Suppressor macrophage (primary cell): ENCODE measurements at regions not wholly inside any gene's neighbourhood (a gene's known extent, or its start where the extent isn't known, plus 50 kb on each side); places are given as distances from the start of the nearest gene placed in this dataset.
"Not testable (repeated sequence)": the region's sequence is repeated elsewhere in the genome, so short reads cannot be mapped to it uniquely, and the experiment has no call there.

Source experiments
- DNase-seq, 4 experiments: peaks; one replicate each; pipeline ENCODE4 v3.0.0-alpha.2; 2020 to 2022

DNA sequence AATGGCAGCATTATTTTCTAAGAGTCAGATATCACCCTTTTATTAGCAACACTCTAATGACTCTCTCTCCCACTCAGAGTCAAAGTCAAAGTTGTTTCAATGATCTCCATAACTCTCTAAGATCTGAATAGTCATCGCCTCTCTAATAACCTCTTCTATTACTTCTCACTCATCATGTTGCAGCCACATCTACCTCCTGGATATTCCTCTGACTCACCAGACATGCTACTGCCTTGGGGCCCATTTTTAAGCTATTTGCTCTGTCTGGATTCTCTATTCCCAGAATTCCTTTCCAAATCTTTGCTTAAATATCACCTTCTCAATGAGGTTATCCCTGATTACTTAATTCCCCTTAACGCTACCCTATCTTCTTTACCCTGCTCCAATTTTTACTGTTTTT, 391.8 kb upstream of the MAGEB16 start:
- DNase-seq, result no peak

GRCh38 chrX:35416782-35417181, 381.4 kb upstream of the MAGEB16 start:
- DNase-seq, result no peak

DNA sequence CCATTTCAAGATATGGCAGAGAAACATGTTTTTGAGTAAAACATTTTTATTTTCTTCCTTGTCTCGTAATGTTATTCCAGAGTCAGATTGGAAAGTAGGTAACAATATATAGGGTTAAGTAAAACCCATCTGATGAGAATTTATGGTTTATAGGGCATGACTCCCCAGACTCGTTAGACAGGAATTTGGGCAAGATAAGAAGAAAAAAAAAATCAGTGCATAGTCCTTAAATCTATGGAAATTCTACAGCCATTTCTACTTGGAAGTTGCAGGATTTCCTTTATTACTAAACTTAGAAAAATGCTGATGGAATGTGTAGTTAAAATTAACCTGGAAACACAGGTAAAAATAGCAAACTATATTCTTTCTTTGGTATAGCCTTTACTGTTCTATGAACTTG, 366.1 kb upstream of the MAGEB16 start:
- DNase-seq, result no peak

- no peak for DNase-seq
These were observed 359.0 kb upstream of the MAGEB16 start for GRCh38 chrX:35439034-35439660.

DNA sequence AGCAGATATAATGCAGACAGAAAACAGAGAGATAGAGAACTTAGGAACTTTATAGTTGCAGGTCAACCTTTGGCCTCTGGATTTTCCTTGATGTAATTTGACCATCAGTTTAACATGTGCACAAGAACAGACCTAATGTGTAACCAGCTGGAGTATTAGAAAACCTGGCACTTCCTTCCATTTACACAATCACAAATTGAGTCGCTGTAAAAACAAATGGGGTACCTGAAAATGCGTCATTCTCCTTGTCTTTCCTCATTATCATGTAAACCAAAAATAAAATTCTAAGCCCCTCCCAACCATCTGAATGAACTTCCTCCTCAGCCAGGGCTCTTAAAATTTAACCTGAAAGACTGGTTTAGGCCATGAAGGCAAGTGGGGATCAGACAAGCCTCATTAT, 358.4 kb upstream of the MAGEB16 start:
- DNase-seq, result no peak

GRCh38 chrX:35442421-35442820, 355.7 kb upstream of the MAGEB16 start:
- no peak for DNase-seq

DNA sequence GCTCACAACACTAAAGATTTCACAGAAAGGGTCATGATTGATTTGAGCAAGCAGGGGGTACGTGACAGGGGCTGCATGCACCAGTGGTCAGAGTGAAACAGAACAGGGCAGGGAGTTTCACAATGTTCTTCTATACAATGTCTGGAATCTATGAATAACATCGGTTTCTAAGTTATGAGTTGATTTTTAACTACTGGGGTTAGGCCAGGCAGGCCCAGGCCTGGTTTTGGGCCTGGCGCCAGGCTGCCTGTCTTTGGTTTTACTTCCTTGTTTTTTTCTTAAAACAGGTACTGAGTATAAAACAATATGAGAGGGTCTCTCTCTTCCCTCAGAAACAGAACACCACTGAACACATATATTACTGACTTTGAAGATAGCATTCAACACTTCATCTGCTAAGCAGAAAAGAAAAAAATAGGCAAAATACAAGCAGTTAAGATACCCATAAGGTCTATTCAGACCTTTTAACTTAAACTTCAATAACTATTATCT, 355.0 kb upstream of the MAGEB16 start:
- DNase-seq, result not testable (repeated sequence)

DNA sequence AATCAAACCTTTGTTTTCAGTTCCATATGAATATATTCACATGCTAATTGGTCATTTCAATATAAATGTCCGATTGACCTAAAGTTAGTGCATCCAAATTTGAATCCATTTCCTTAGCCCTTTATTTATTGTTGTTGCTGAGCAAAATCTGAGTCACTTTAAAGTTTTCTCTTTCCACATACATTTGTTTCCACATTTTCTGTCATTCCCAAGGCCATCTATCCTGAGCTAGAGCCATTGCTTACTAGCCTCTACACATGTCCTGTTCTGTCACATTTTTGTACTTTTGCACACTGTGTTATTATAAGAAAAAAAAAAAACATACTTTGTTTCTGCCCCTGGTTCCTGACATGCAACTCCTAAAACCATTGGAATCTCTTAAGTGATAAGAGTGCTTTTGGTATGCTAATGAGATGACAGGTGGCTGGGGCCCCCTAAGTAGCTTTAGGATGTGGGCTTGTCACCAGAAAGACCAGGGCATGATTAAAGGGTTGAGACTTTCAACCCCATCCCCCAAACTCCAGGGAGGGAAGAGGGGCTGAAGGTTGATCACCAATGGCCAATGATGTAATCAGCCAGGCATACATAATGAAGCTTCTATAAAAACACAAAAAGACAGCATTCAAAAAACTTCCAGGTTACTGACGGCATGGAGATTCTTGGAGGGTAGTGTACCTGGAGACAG, 353.3 kb upstream of the MAGEB16 start:
- no peak for DNase-seq

DNA sequence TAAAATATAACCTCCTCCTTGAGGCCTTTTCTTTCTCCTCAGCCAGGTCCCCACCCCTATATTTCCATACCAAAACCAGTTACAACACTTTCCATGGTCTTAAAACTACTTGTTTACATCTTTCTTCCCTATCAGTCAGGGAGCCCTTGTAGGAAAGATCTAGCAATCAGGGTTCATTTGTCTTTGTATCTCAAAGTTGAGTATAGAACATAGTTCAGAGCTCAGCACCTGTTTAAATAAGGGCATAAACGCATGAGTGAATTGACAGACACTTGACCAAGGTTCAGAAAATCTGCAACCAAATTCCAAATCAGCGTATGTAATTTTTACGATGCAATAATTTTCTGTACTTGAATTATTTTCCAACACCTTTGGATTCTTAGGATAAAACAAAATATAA, 352.2 kb upstream of the MAGEB16 start:
- DNase-seq, result no peak

- no peak for DNase-seq
These were observed 341.3 kb upstream of the MAGEB16 start for GRCh38 chrX:35456891-35457290.

- DNase-seq, result no peak
These were observed 340.0 kb upstream of the MAGEB16 start for GRCh38 chrX:35458142-35458541.

DNA sequence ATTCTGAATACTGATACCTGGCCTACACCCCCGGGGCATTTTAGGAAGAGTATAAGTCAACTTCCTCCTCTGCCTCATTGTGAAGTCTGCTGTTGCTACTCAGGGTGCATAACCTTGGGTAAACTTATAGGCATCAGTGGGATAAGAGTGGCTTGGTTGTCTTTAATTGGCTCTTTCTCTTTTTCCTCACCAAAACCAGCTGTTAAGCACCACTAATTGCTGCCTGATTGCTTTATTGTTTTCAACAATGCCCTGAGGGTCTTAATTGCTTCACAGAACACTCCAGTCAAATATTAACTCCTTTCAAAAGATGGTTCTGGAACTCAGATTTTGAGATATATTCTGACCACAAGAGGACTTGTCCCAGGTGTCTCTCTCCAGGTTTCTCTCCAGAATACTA, 337.0 kb upstream of the MAGEB16 start:
- no peak for DNase-seq

DNA sequence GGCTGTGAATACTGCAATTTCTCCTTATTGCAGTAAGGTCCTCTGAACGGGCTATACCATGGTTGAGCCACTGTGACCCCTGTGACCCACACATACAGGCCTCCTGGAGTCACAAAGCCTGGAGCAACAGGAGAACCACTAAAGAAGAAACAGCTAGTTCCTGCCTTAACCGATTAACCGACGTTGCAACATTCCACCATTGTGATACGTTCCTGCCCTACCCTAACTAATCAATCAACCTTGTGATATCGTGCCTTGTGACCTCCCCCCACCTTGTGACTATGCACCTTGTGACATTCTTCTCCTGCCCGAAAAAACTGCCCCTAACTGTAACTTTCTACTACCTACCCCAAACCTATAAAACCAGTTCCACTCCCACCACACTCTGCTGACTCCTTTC, 301.5 kb upstream of the MAGEB16 start:
- DNase-seq, result not testable (repeated sequence)

DNA sequence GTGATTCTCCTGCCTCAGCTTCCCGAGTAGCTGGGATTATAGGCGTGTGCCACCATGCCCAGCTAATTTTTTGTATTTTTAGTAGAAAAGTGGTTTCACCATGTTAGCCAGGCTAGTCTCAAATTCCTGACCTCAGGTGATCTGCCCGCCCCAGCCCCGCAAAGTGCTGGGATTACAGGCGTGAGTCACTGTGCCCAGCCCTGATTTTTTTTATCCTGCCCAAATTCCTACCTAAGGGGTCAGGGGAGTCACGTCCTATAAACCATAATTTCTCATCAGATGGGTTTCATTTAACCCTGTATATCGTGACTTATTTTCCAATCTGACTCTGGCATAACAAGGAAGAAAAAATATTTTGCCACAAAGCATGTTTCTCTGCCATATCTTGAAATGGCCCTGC, 300.7 kb upstream of the MAGEB16 start:
- not testable (repeated sequence) for DNase-seq

DNA sequence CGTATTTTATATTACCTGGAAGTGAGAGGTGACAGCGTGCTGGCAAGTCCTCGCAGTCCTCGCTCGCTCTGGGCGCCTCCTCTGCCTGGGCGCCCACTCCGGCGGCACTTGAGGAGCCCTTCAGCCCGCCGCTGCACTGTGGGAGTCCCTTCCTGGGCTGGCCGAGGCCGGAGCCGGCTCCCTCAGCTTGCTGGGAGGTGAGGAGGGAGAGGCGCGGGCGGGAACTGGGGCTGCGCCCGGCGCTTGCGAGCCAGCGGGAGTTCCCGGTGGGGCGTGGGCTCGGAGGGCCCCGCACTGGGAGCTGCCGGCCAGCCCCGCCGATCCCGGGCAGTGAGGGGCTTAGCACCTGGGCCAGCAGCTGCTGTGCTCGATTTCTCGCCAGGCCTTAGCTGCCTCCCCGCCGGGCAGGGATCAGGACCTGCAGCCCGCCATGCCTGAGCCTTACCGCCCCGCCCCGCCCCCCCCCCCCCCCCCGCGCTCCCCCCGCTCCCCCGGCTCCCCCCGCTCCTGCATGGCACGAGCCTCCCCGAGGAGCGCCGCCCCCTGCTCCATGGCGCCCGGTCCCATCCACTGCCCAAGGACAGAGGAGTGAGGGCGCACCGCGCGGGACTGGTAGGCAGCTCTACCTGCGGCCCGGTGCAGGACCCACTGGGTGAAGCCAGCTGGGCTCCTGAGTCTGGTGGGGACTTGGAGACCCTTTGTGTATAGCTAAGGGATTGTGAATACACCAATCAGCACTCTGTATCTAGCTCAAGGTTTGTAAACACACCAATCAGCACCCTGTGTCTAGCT, 298.9 kb upstream of the MAGEB16 start:
- DNase-seq, result no peak

- no peak for DNase-seq
These were observed 290.4 kb upstream of the MAGEB16 start for GRCh38 chrX:35507701-35508100.

DNA sequence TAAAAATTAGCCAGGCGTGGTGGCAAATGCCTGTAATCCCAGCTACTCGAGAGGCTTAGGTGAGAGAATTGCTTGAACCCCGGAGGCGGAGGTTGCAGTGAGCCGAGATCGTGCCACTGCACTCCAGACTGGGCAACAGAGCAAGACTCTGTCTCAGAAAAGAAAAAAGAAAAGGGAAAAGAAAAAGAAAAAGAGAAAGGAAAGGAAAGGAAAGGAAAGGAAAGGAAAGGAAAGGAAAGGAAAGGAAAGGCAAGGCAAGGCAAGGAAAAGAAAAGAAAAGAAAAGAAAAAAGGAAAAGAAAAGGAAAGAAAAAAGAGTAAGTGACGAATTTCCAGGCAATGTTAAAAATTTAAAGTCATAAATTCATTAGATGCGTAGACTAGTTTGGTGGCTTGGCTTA, 250.1 kb upstream of the MAGEB16 start:
- DNase-seq, result not testable (repeated sequence)

- no peak for DNase-seq
These were observed 240.2 kb upstream of the MAGEB16 start for GRCh38 chrX:35557916-35558315.

GRCh38 chrX:35561985-35562384, 236.2 kb upstream of the MAGEB16 start:
- no peak for DNase-seq

GRCh38 chrX:35562395-35562794, 235.7 kb upstream of the MAGEB16 start:
- no peak for DNase-seq

GRCh38 chrX:35590210-35590609, 207.9 kb upstream of the MAGEB16 start:
- no peak for DNase-seq

GRCh38 chrX:35611562-35611961, 186.6 kb upstream of the MAGEB16 start:
- not testable (repeated sequence) for DNase-seq

DNA sequence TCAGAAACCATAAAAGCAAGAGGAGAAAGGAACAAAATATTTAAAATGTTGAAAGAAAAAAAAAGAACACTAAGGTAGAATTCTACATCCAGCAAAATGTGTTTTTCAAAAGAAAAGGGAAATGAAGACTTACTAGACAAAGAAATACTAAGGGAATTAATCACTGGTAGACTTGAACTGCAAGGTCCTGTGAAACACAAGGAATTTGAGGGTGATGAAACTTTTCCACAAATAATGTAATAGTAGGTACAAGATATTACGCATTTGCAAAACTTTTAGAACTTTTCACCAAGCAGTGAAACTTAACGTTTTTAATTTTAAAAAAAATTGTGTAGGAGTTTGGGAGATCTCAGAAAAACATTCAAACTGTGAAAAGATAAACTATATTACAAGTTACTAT, 180.3 kb upstream of the MAGEB16 start:
- no peak for DNase-seq

DNA sequence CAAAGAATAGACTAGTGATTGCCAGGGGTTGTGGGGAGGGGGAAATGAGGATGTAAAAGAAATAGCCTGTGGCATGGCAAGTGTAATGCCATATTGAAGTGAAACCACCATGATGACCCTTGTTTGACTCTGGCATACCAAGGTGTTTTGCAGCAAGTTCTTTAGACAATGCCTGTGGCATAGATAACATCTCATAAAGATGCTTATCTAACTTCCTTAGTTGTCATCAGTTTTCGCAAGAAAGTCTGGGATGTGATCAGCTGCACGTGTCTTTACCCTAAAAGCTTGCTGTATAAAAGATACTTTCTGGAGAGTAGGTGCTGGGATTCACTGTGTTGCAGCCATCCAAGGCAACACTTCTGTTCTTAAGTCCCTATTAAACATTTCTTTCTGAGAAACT, 176.1 kb upstream of the MAGEB16 start:
- DNase-seq, result no peak
